IMR-90 (cell line): ENCODE measurements at regions not wholly inside any gene's neighbourhood (a gene's known extent, or its start where the extent isn't known, plus 50 kb on each side); places are given as distances from the start of the nearest gene placed in this dataset.

Experiments
- CEBPB ChIP-seq: IDR thresholded peaks from 2 replicates; pipeline ENCODE4 v1.6.1; 2012; ENCODE audit warnings: low read depth, low read length, improper control_type of control experiment
- CHD1 ChIP-seq: IDR thresholded peaks from 2 replicates; pipeline ENCODE4 v1.6.1; 2012; ENCODE audit warnings: low read depth, low read length, improper control_type of control experiment
- FOS ChIP-seq: fragments of 150-350 bp; IDR thresholded peaks from 2 replicates; pipeline ENCODE4 v1.6.1; 2016; ENCODE audit warnings: low read depth, low read length
- NFE2L2 ChIP-seq: fragments of 150-350 bp; IDR thresholded peaks from 2 replicates; pipeline ENCODE4 v1.6.1; 2016; ENCODE audit warnings: low read depth, mild to moderate bottlenecking, low read length
- POLR2A ChIP-seq: IDR thresholded peaks from 2 replicates; pipeline ENCODE4 v1.6.1; 2012; ENCODE audit warnings: mild to moderate bottlenecking, low read depth, low read length
- RCOR1 ChIP-seq: IDR thresholded peaks from 2 replicates; pipeline ENCODE4 v1.6.1; 2012; ENCODE audit warnings: mild to moderate bottlenecking, low read length, improper control_type of control experiment; ENCODE audit not compliant: insufficient replicate concordance
- RFX5 ChIP-seq: IDR thresholded peaks from 2 replicates; pipeline ENCODE4 v1.8.0; 2012; ENCODE audit warnings: low read depth, mild to moderate bottlenecking, low read length, moderate library complexity
- SMC3 ChIP-seq: fragments of 150-350 bp; IDR thresholded peaks from 2 replicates; pipeline ENCODE4 v1.6.1; 2016; ENCODE audit warnings: low read depth, mild to moderate bottlenecking, antibody characterized with exemption, low read length, moderate library complexity
- TF ChIP-seq, protein P1 (sequence below): conservative IDR thresholded peaks from 2 replicates; pipeline ENCODE4 v1.5.1; 2012; ENCODE audit warnings: mild to moderate bottlenecking, low read depth, low read length, improper control_type of control experiment
- TF ChIP-seq, protein P2 (sequence below): fragments of 150-350 bp; IDR thresholded peaks from 2 replicates; pipeline ENCODE4 v1.6.1; 2017; ENCODE audit warnings: mild to moderate bottlenecking, antibody characterized with exemption, low read length, low read depth

DNA sequence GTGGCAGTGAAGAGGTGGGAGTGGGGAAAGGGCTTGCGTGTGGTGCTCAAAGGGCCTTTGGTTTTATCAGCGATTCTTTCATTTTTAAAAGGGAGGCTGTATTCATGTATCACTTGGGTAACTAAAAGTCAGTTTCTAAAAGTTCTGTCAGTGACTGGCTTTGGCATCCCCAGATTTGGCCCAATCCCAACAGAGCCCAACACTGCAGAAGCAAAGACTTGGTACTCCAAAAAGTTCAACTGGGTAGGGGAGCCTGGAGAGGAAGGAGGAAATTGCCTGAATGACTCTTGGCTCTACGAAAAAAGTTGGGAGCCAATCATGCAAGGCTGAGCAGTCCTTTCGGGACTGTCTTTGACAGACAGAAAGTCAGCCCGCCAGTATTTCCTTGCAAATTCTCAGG is 54.5 kb upstream of the COL13A1 start:
- TF ChIP-seq, protein P1, sequence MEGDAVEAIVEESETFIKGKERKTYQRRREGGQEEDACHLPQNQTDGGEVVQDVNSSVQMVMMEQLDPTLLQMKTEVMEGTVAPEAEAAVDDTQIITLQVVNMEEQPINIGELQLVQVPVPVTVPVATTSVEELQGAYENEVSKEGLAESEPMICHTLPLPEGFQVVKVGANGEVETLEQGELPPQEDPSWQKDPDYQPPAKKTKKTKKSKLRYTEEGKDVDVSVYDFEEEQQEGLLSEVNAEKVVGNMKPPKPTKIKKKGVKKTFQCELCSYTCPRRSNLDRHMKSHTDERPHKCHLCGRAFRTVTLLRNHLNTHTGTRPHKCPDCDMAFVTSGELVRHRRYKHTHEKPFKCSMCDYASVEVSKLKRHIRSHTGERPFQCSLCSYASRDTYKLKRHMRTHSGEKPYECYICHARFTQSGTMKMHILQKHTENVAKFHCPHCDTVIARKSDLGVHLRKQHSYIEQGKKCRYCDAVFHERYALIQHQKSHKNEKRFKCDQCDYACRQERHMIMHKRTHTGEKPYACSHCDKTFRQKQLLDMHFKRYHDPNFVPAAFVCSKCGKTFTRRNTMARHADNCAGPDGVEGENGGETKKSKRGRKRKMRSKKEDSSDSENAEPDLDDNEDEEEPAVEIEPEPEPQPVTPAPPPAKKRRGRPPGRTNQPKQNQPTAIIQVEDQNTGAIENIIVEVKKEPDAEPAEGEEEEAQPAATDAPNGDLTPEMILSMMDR = no peak
- TF ChIP-seq POLR2A (no peak), RFX5 (no peak), CEBPB (no peak), SMC3 (no peak), NFE2L2 (no peak), RCOR1 (no peak), CHD1 (no peak), FOS (no peak)
- TF ChIP-seq, protein P2, sequence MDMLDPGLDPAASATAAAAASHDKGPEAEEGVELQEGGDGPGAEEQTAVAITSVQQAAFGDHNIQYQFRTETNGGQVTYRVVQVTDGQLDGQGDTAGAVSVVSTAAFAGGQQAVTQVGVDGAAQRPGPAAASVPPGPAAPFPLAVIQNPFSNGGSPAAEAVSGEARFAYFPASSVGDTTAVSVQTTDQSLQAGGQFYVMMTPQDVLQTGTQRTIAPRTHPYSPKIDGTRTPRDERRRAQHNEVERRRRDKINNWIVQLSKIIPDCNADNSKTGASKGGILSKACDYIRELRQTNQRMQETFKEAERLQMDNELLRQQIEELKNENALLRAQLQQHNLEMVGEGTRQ = no peak
